ENCODE measurements at regions not wholly inside any gene's neighbourhood (a gene's known extent, or its start where the extent isn't known, plus 50 kb on each side); places are given as distances from the start of the nearest gene placed in this dataset.

GRCh38 chr5:6197427-6197826 is 180.9 kb downstream of the MED10 start:
- intact Hi-C loops (cut with micrococcal nuclease): no loop called here
- H3K9ac ChIP-seq (replicated peaks; ENCODE audit: extremely low read depth, insufficient read depth, low read length): no peak overlapping the region
- no peak overlapping the region for H3K4me2 ChIP-seq (ENCODE audit: insufficient read depth, low read length)
- FAIRE-seq (no peak), DNase-seq (ENCODE audit: low read depth, low spot score) (no peak)
- no peaks in the 10 kb centered on the region for H3K9me1 ChIP-seq (replicated peaks; ENCODE audit: control insufficient read depth, extremely low read depth, insufficient read depth, low read length)
- H3K4me3 ChIP-seq (replicated peaks in 1 of 3; ENCODE audit: insufficient read depth in 1 of 3, low read depth in 1 of 3, low read length in 3 of 3): no peak overlapping the region
- no peaks in the 10 kb centered on the region for H3K4me1 ChIP-seq (ENCODE audit: control insufficient read depth, extremely low read depth, insufficient read depth, low read length)
- H3K9me3 ChIP-seq (replicated peaks; ENCODE audit: control insufficient read depth, insufficient read depth, low read length): no peaks in the 10 kb centered on the region
- H3K27me3 ChIP-seq (ENCODE audit: control insufficient read depth in 2 of 2, insufficient read depth in 2 of 2, low read length in 2 of 2): no peaks in the 10 kb centered on the region
- no peak overlapping the region for H3K27ac ChIP-seq (ENCODE audit: insufficient read depth, low read depth, low read length)
- H2AFZ ChIP-seq (ENCODE audit: low read depth, low read length): no peak overlapping the region
- dilution Hi-C loops (cut with MboI; ENCODE audit: extremely low pct_ligation_motif_present, low sequenced_read_pairs): no loop called here
- no peaks in the 10 kb centered on the region for H3K79me2 ChIP-seq (ENCODE audit: control insufficient read depth, insufficient read depth, low read length)
- TF ChIP-seq CTCF (IDR thresholded peaks at IDR 0.05; ENCODE audit: extremely low read depth in 1 of 2, insufficient read depth in 1 of 2, low read depth in 1 of 2, low read length in 2 of 2): no peak
- TF ChIP-seq MYC (IDR thresholded peaks at IDR 0.05; ENCODE audit: low read depth, low read length): no peak
- TF ChIP-seq GATA2 (IDR thresholded peaks at IDR 0.05; ENCODE audit: insufficient read depth, insufficient read length, low read depth, low read length): no peak
- TF ChIP-seq MAX (IDR thresholded peaks at IDR 0.05; ENCODE audit: insufficient read depth, insufficient read length): no peak
- no peak for TF ChIP-seq JUN (IDR thresholded peaks at IDR 0.05; ENCODE audit: borderline replicate concordance, insufficient read depth, insufficient read length, low read depth)
- TF ChIP-seq EZH2 (IDR thresholded peaks at IDR 0.05; ENCODE audit: borderline replicate concordance, low read depth, low read length, severe bottlenecking): no peak
- no peak for TF ChIP-seq FOS (IDR thresholded peaks at IDR 0.05; ENCODE audit: borderline replicate concordance, insufficient read depth, low read length)
- TF ChIP-seq POLR2AphosphoS5 (IDR thresholded peaks at IDR 0.05; ENCODE audit: insufficient read depth, low read depth, low read length): no peak
- no peak for TF ChIP-seq POLR2A (IDR thresholded peaks at IDR 0.05; ENCODE audit: low read depth, low read length)
- CTCF ChIA-PET: no interaction called here
- no peaks in the 10 kb centered on the region for H3K36me3 ChIP-seq (ENCODE audit: control insufficient read depth in 2 of 2, extremely low read depth in 1 of 2, insufficient read depth in 2 of 2, low read length in 2 of 2)
- H4K20me1 ChIP-seq (replicated peaks; ENCODE audit: control insufficient read depth, extremely low read depth, insufficient read depth, low read length): no peaks in the 10 kb centered on the region
- no TSS peak for BruUV-seq (replicated peaks)
- POLR2A ChIA-PET: no interaction called here
